Astrocyte of the spinal cord (primary cell): ENCODE measurements at regions not wholly inside any gene's neighbourhood (a gene's known extent, or its start where the extent isn't known, plus 50 kb on each side); places are given as distances from the start of the nearest gene placed in this dataset.

Experiments used
- DNase-seq: peaks from one replicate; pipeline ENCODE4 v3.0.0; 2011; ENCODE audit warnings: low read depth, low spot score
- H3K4me3 ChIP-seq: 2 replicates; pipeline ENCODE4 v1.5.1; 2011; ENCODE audit warnings: low read depth, mild to moderate bottlenecking, low read length, moderate library complexity
- CTCF ChIP-seq: IDR thresholded peaks from 2 replicates; pipeline ENCODE4 v1.5.1; 2012; ENCODE audit warnings: low read depth, mild to moderate bottlenecking, low read length, inconsistent platforms
- in situ Hi-C: cut with HindIII; loops from 2 replicates; pipeline ENCODE4 v1.10.0; 2017; ENCODE audit warnings: low sequenced_read_pairs

DNA sequence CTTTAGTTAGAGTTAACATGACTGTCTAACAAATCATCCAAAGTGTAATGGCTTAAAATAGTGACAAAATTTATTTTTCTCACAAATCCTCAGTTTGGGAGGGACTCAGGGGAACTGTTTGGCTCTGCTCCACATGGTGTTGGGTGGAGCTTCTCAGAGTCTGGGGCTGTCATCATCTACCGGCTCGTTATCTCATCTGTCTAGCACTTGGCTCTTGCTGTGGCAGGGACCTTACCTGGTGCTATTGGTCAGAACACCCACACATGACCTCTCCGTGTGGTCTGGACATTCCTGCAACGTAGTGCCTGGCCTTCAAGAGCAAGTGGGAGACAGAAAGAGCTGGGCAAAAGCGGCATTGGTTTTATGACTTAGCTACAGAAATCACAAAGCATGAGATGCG is 866.9 kb upstream of the FRG1 start:
- TF ChIP-seq CTCF, result no peak
- no peak for DNase-seq
- in situ Hi-C loops, result no loop called here
- no peak overlapping the region for H3K4me3 ChIP-seq

- no peak for TF ChIP-seq CTCF
- in situ Hi-C loops, result no loop called here
- H3K4me3 ChIP-seq, result no peak overlapping the region
- no peak for DNase-seq
Observed at GRCh38 chr4:189081826-189082225, 858.8 kb upstream of the FRG1 start.

DNA sequence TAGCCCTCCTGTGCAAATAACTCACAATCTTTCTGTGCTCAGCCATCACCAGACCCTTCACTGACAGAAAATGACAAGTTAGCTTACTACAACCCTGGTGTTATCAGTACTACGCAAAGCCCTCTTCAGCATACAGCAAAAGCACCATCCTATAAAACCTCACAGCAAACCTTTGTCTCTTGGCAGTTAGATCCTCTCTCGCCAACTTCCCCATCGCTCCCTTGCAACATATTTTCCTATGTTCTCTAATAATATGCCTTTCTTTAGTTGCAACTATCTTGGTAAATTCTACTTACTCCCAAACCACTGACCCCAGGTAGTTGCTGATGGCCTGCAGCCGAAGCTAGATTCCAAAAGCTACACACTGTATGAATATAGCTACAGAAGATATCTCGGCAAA is 856.9 kb upstream of the FRG1 start:
- in situ Hi-C loops, result no loop called here
- no peak for TF ChIP-seq CTCF
- DNase-seq, result no peak
- no peak overlapping the region for H3K4me3 ChIP-seq

- H3K4me3 ChIP-seq, result no peak overlapping the region
- TF ChIP-seq CTCF, result no peak
- in situ Hi-C loops, result no loop called here
- DNase-seq, result no peak
Observed at GRCh38 chr4:189084671-189085070, 856.0 kb upstream of the FRG1 start.

GRCh38 chr4:189087971-189088370 is 852.7 kb upstream of the FRG1 start:
- in situ Hi-C loops, result no loop called here
- H3K4me3 ChIP-seq, result no peak overlapping the region
- TF ChIP-seq CTCF, result no peak
- DNase-seq, result no peak

- no peak for DNase-seq
- in situ Hi-C loops, result no loop called here
Observed at GRCh38 chr4:189088780-189089179, 851.9 kb upstream of the FRG1 start.

More at GRCh38 chr4:189088780-189089179, 851.9 kb upstream of the FRG1 start:
- TF ChIP-seq CTCF, result no peak
- no peak overlapping the region for H3K4me3 ChIP-seq
